Activated CD8-positive, alpha-beta T cell treated with anti-CD3 and anti-CD28 coated beads for 36 hours (primary cell): ENCODE measurements at regions not wholly inside any gene's neighbourhood (a gene's known extent, or its start where the extent isn't known, plus 50 kb on each side); places are given as distances from the start of the nearest gene placed in this dataset.

Source experiments
- ATAC-seq: fragments of 200-7000 bp; cut with Tn5 transposase; one replicate; pipeline ENCODE4 v1.10.0; 2021; ENCODE audit warnings: mild to moderate bottlenecking, moderate library complexity
- CTCF ChIA-PET: fragments of 350-600 bp; sonication (Branson Sonifier 250); formaldehyde crosslinking; loops from one replicate; lab custom pipeline; 2021; ENCODE audit warnings: antibody characterized with exemption; lab: Charles Lee
- POLR2A ChIA-PET: fragments of 350-600 bp; sonication (Branson Sonifier 250); formaldehyde crosslinking; loops from one replicate; lab custom pipeline; 2021; ENCODE audit warnings: antibody characterized with exemption; lab: Charles Lee
- DNase-seq: peaks from one replicate; pipeline ENCODE4 v3.0.0-alpha.2; 2020
- H3K27ac Mint-ChIP-seq: one replicate; pipeline ENCODE4 v1.8.0; 2021; ENCODE audit warnings: mild to moderate bottlenecking, mixed read lengths
- H3K27me3 Mint-ChIP-seq: one replicate; pipeline ENCODE4 v1.8.0; 2021; ENCODE audit warnings: mixed read lengths
- H3K36me3 Mint-ChIP-seq: one replicate; pipeline ENCODE4 v1.8.0; 2021; ENCODE audit warnings: low read depth, mixed read lengths
- H3K4me1 Mint-ChIP-seq: one replicate; pipeline ENCODE4 v1.8.0; 2021; ENCODE audit warnings: low read depth, mixed read lengths
- H3K4me3 Mint-ChIP-seq: one replicate; pipeline ENCODE4 v1.8.0; 2021; ENCODE audit warnings: mild to moderate bottlenecking, moderate library complexity, mixed read lengths
- H3K9me3 Mint-ChIP-seq: one replicate; pipeline ENCODE4 v1.8.0; 2021; ENCODE audit warnings: mixed read lengths
- intact Hi-C: fragments of 100-400 bp; cut with micrococcal nuclease; formaldehyde crosslinking; loops from one replicate; pipeline ENCODE4 v1.10.0; 2022
- TF ChIP-seq, protein P1 (sequence below): fragments of 200-600 bp; IDR thresholded peaks from one replicate; pipeline ENCODE4 v1.8.0; 2022; ENCODE audit warnings: antibody characterized with exemption, mild to moderate bottlenecking

DNA sequence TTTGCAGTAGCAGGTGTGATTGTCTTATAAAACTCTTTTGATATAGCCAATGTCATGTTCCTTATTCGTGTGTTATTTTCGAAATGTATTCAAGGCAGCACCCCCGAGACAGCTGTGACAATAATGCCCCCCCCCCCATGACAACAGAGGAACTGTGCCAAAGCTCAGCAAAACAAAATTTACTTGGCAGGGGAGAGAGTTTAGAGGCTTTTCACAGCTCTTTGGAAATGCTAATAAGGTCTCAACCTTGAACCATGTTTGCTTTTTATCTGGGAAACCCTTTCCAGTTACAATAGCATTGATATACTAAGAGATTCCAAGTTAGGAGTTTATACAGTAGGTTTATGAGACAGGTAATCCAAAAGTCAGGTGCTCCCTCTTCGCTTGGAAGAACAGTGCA is 56.4 kb upstream of the USP44 start:
- ChIA-PET CTCF (no interaction called here), POLR2A (no interaction called here)
- ATAC-seq (no peak), DNase-seq (no peak)
- Mint-ChIP-seq H3K27me3 (no peaks in the 10 kb centered on the region), H3K36me3 (no peaks in the 10 kb centered on the region), H3K27ac (no peak overlapping the region), H3K9me3 (no peaks in the 10 kb centered on the region), H3K4me1 (no peaks in the 10 kb centered on the region), H3K4me3 (no peak overlapping the region)
- TF ChIP-seq, protein P1, sequence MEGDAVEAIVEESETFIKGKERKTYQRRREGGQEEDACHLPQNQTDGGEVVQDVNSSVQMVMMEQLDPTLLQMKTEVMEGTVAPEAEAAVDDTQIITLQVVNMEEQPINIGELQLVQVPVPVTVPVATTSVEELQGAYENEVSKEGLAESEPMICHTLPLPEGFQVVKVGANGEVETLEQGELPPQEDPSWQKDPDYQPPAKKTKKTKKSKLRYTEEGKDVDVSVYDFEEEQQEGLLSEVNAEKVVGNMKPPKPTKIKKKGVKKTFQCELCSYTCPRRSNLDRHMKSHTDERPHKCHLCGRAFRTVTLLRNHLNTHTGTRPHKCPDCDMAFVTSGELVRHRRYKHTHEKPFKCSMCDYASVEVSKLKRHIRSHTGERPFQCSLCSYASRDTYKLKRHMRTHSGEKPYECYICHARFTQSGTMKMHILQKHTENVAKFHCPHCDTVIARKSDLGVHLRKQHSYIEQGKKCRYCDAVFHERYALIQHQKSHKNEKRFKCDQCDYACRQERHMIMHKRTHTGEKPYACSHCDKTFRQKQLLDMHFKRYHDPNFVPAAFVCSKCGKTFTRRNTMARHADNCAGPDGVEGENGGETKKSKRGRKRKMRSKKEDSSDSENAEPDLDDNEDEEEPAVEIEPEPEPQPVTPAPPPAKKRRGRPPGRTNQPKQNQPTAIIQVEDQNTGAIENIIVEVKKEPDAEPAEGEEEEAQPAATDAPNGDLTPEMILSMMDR = no peak
- intact Hi-C loops = no loop called here

DNA sequence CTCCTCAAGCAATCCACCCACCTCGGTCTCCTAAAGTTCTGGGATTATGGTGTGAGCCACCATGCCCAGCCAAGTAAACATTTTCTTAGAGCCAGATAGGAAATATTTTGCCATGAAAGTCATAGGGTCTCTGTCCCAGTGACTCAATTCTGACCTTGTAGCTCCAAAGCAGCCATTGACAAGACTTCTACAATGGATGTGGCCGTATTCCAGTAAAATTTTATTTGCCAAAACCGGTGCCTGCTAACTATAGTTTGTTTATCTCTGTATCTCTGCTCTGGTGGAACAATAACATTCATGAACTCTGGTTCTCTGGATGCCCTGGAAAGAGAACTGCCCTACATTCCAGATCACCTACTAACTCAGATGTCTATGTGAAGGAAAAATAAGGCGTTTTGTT is 54.6 kb upstream of the USP44 start:
- H3K27me3 Mint-ChIP-seq = no peaks in the 10 kb centered on the region
- intact Hi-C loops = no loop called here
- no peak overlapping the region for H3K4me3 Mint-ChIP-seq
- DNase-seq = no peak
- no peaks in the 10 kb centered on the region for H3K4me1 Mint-ChIP-seq
- TF ChIP-seq, protein P1 = no peak
- ATAC-seq = no peak
- no peaks in the 10 kb centered on the region for H3K36me3 Mint-ChIP-seq
- H3K27ac Mint-ChIP-seq = no peak overlapping the region
- ChIA-PET POLR2A (no interaction called here), CTCF (no interaction called here)
- H3K9me3 Mint-ChIP-seq = no peaks in the 10 kb centered on the region

DNA sequence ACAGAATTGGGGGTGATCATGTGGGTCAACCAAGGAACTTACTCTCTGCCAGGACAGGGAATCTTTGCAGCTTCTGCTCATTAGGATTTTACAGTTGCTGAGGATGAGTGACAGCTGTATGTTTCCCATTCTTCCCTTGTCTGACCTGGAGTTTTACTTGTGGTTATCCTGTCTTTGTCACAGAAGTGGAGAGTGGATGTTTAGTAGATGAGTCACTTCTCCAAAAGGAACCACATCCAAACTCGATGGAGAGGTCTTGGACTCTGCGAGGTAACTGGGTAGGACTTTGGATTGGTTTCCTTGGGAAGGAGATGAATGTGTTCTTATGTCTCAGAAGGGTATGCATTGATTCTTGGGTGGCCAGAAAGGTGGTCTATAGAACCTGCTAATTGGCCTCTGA is 53.8 kb upstream of the USP44 start:
- no peaks in the 10 kb centered on the region for H3K36me3 Mint-ChIP-seq
- POLR2A ChIA-PET = no interaction called here
- TF ChIP-seq, protein P1 = no peak
- DNase-seq (no peak), ATAC-seq (no peak)
- no peak overlapping the region for H3K27ac Mint-ChIP-seq
- no peaks in the 10 kb centered on the region for H3K27me3 Mint-ChIP-seq
- no peak overlapping the region for H3K4me3 Mint-ChIP-seq
- no peaks in the 10 kb centered on the region for H3K9me3 Mint-ChIP-seq
- intact Hi-C loops = no loop called here
- CTCF ChIA-PET = no interaction called here
- H3K4me1 Mint-ChIP-seq = no peaks in the 10 kb centered on the region

DNA sequence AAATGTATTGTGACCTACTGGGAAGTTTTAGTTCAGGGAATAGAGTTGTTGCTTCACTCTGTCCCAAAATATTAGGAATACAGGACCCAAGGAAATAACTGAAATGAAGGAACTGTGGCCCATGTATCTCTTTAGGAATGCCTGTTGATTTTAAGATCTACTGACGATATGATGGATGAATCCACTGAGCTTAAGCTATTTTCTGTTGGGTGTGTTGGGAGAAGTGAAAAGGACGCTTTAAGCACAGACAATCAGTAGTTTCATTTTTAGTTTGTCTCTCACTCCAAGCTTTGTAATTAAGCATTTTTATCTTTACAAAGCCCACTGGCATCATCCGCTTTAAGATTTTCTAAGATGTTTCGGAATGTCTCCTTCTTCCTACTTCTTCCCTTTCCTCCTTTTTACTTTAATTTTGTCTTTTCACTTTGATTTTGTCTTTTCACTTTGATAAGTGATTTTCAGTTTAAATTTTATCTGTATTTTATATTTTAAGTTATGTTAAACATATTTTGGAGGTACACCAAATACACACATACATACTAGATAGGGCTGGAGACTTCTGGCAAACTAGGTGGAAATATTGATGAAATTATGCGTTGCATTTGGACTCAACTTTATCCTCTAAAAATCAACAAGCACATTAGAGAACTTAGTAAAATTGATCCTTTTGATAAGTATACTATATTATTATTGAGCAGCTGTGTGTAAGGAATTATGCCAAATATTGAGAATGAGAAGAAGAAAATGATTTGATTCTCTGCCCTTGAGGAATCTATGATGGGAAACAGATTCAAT is 52.3 kb upstream of the USP44 start:
- POLR2A ChIA-PET = interaction anchor here (0.5 kb wide), 1 partner anchor 846 kb away, joined by 3 read pairs; no protein-coding TSS in a partner anchor
- Mint-ChIP-seq H3K4me1 (no peaks in the 10 kb centered on the region), H3K36me3 (no peaks in the 10 kb centered on the region), H3K27ac (no peak overlapping the region), H3K27me3 (no peaks in the 10 kb centered on the region), H3K4me3 (no peak overlapping the region), H3K9me3 (no peaks in the 10 kb centered on the region)
- TF ChIP-seq, protein P1 = no peak
- DNase-seq = no peak
- intact Hi-C loops = no loop called here
- CTCF ChIA-PET = no interaction called here
- ATAC-seq = no peak

DNA sequence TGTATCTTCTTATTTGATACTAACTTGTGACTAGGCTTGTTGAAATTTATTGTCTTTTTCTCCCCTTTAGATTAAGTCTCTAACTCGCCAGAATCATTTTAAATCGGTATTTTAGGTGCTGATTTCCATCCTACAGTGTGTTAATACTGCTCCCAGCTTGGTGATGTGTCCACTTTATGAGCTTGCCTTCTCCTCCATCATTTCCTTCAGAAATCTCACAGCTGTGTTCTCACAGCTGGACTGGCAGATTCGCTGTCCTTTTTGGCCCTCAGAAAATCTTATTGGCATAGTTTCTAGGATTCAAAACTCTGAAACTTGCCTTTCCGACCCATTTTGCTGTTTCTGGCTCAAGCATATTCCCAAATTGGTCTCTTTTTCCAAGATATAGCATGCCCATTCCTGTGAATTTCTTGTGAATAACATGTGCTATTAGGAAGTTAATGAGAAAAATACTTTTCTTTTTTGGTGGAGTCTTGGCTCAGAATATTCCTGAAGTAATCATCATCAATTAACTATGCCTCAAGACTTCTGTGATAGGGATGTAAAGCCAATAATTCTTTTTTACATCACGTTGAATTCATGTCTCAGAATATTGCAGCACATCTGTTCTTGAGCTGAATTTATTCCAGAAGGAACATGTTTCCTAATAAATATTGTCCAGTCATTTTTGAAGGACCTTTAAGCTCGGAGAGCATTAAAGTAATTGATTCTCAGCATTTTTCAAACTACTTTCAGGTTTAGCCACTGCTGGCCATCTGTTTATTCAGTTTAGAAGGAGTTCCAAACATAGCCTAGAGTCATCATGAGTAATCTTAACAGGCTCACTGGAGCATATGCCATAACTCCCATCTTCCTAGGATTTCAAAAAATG is 50.0 kb upstream of the USP44 start:
- CTCF ChIA-PET = no interaction called here
- intact Hi-C loops = no loop called here
- no peak for DNase-seq
- Mint-ChIP-seq H3K27ac (no peak overlapping the region), H3K27me3 (no peaks in the 10 kb centered on the region), H3K9me3 (no peaks in the 10 kb centered on the region), H3K4me3 (no peak overlapping the region), H3K4me1 (no peaks in the 10 kb centered on the region), H3K36me3 (no peaks in the 10 kb centered on the region)
- no peak for ATAC-seq
- POLR2A ChIA-PET = interaction anchor here (0.6 to 0.7 kb wide), 2 partner anchors 608 to 1125 kb away, joined by 3 read pairs; no protein-coding TSS in a partner anchor
- TF ChIP-seq, protein P1 = no peak
